KMS-11 (cell line): ENCODE measurements at regions not wholly inside any gene's neighbourhood (a gene's known extent, or its start where the extent isn't known, plus 50 kb on each side); places are given as distances from the start of the nearest gene placed in this dataset.

Source experiments
- H2AFZ ChIP-seq: fragments of 200-600 bp; sonication (generic); 2 replicates; pipeline ENCODE4 v1.6.1; 2016; ENCODE audit warnings: antibody characterized with exemption, mixed run types, low read depth
- H3K27ac ChIP-seq: fragments of 200-600 bp; sonication (generic); 2 replicates; pipeline ENCODE4 v1.6.1; 2016; ENCODE audit warnings: mild to moderate bottlenecking, mixed run types
- H3K27me3 ChIP-seq: fragments of 200-600 bp; sonication (generic); 2 replicates; pipeline ENCODE4 v1.6.1; 2017; ENCODE audit warnings: mild to moderate bottlenecking, low read depth, mixed run types, moderate library complexity; ENCODE audit not compliant: insufficient read depth
- H3K36me3 ChIP-seq: fragments of 200-600 bp; sonication (generic); 2 replicates; pipeline ENCODE4 v1.6.1; 2017; ENCODE audit warnings: mild to moderate bottlenecking, mixed run types; ENCODE audit not compliant: insufficient read depth
- H3K4me1 ChIP-seq: fragments of 200-600 bp; sonication (generic); 2 replicates; pipeline ENCODE4 v1.6.1; 2016; ENCODE audit warnings: mild to moderate bottlenecking, low read depth, mixed run types; ENCODE audit not compliant: poor library complexity, severe bottlenecking
- H3K4me2 ChIP-seq: fragments of 200-600 bp; sonication (generic); 2 replicates; pipeline ENCODE4 v1.7.0; 2016; ENCODE audit warnings: mild to moderate bottlenecking, mixed run types
- H3K4me3 ChIP-seq: fragments of 200-600 bp; sonication (generic); IDR thresholded peaks from 2 replicates; pipeline ENCODE4 v1.6.1; 2017; ENCODE audit warnings: low read depth, low read length, mixed read lengths; ENCODE audit not compliant: insufficient read depth
- H3K79me2 ChIP-seq: fragments of 200-600 bp; sonication (generic); 2 replicates; pipeline ENCODE4 v1.6.1; 2016; ENCODE audit warnings: low read depth, mixed run types; ENCODE audit not compliant: insufficient read depth
- H3K9ac ChIP-seq: fragments of 200-600 bp; sonication (generic); 2 replicates; pipeline ENCODE4 v1.6.1; 2016; ENCODE audit warnings: mild to moderate bottlenecking, mixed run types
- H4K20me1 ChIP-seq: fragments of 200-600 bp; sonication (generic); 2 replicates; pipeline ENCODE4 v1.6.1; 2016; ENCODE audit warnings: mild to moderate bottlenecking, mixed run types; ENCODE audit not compliant: insufficient read depth
- CTCF ChIP-seq: fragments of 200-600 bp; sonication (generic); conservative IDR thresholded peaks from 2 replicates; pipeline ENCODE4 v1.6.1; 2017; ENCODE audit warnings: low read depth, mild to moderate bottlenecking, antibody characterized with exemption, low read length, moderate library complexity, mixed read lengths

- Histone ChIP-seq H3K79me2 (no peaks in the 10 kb centered on the region), H4K20me1 (no peaks in the 10 kb centered on the region), H3K4me1 (peaks cover 8% of the 10 kb centered on the region), H3K9ac (no peak overlapping the region), H3K27me3 (no peaks in the 10 kb centered on the region), H3K4me2 (no peak overlapping the region), H3K36me3 (no peaks in the 10 kb centered on the region), H3K27ac (no peak overlapping the region), H2AFZ (no peak overlapping the region), H3K4me3 (no peak overlapping the region)
- no peak for TF ChIP-seq CTCF
Measured at GRCh38 chr4:160818571-160818970, 1345.2 kb downstream of the FSTL5 start.

DNA sequence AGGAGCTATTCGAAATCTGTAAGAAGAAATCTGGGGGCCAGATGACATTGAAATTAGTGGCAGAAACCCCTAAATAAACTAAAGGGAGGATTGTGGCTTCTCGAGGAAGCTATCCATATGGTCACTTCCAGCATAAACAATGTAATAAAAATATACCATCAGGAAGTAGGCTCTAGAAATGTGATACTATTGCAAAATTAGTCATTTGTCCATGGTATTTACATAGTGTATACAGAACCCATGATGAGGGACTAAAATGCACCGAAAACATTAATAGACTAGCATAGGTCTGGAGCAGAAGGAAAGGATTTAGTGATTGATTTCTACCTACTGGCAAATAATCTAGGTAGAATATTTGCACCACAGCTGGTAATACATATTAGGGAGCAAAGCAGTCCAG lies 1344.0 kb downstream of the FSTL5 start:
- H3K4me1 ChIP-seq, result peaks cover 5% of the 10 kb centered on the region
- no peaks in the 10 kb centered on the region for H4K20me1 ChIP-seq
- no peaks in the 10 kb centered on the region for H3K36me3 ChIP-seq
- H3K27ac ChIP-seq, result no peak overlapping the region
- H3K4me2 ChIP-seq, result no peak overlapping the region
- H2AFZ ChIP-seq, result no peak overlapping the region
- no peak for TF ChIP-seq CTCF
- no peak overlapping the region for H3K9ac ChIP-seq
- H3K79me2 ChIP-seq, result no peaks in the 10 kb centered on the region
- H3K4me3 ChIP-seq, result no peak overlapping the region
- H3K27me3 ChIP-seq, result no peaks in the 10 kb centered on the region

GRCh38 chr4:160824481-160824880 lies 1339.3 kb downstream of the FSTL5 start:
- no peak overlapping the region for H2AFZ ChIP-seq
- peaks cover 16% of the 10 kb centered on the region for H3K4me1 ChIP-seq
- H3K4me3 ChIP-seq, result no peak overlapping the region
- no peak overlapping the region for H3K4me2 ChIP-seq
- H3K36me3 ChIP-seq, result no peaks in the 10 kb centered on the region
- no peaks in the 10 kb centered on the region for H3K27me3 ChIP-seq
- no peak for TF ChIP-seq CTCF
- H4K20me1 ChIP-seq, result no peaks in the 10 kb centered on the region
- no peaks in the 10 kb centered on the region for H3K79me2 ChIP-seq
- H3K27ac ChIP-seq, result no peak overlapping the region
- H3K9ac ChIP-seq, result no peak overlapping the region

GRCh38 chr4:160825644-160826338 lies 1338.0 kb downstream of the FSTL5 start:
- peaks cover 16% of the 10 kb centered on the region for H3K4me1 ChIP-seq
- H3K27ac ChIP-seq, result no peak overlapping the region
- no peak overlapping the region for H2AFZ ChIP-seq
- H3K36me3 ChIP-seq, result no peaks in the 10 kb centered on the region
- H4K20me1 ChIP-seq, result no peaks in the 10 kb centered on the region
- no peaks in the 10 kb centered on the region for H3K27me3 ChIP-seq
- H3K4me3 ChIP-seq, result no peak overlapping the region
- TF ChIP-seq CTCF, result no peak
- no peaks in the 10 kb centered on the region for H3K79me2 ChIP-seq
- H3K9ac ChIP-seq, result no peak overlapping the region
- H3K4me2 ChIP-seq, result no peak overlapping the region
